ENCODE measurements at regions not wholly inside any gene's neighbourhood (a gene's known extent, or its start where the extent isn't known, plus 50 kb on each side); places are given as distances from the start of the nearest gene placed in this dataset.
"Not testable (repeated sequence)": the region's sequence is repeated elsewhere in the genome, so short reads cannot be mapped to it uniquely, and the experiment has no call there.

- TF ChIP-seq, protein P1, sequence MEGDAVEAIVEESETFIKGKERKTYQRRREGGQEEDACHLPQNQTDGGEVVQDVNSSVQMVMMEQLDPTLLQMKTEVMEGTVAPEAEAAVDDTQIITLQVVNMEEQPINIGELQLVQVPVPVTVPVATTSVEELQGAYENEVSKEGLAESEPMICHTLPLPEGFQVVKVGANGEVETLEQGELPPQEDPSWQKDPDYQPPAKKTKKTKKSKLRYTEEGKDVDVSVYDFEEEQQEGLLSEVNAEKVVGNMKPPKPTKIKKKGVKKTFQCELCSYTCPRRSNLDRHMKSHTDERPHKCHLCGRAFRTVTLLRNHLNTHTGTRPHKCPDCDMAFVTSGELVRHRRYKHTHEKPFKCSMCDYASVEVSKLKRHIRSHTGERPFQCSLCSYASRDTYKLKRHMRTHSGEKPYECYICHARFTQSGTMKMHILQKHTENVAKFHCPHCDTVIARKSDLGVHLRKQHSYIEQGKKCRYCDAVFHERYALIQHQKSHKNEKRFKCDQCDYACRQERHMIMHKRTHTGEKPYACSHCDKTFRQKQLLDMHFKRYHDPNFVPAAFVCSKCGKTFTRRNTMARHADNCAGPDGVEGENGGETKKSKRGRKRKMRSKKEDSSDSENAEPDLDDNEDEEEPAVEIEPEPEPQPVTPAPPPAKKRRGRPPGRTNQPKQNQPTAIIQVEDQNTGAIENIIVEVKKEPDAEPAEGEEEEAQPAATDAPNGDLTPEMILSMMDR (IDR thresholded peaks at IDR 0.05 in 2 of 3, conservative IDR thresholded peaks at IDR 0.05 in 1 of 3; ENCODE audit: insufficient read depth in 2 of 3, low read depth in 1 of 3, low read length in 3 of 3), result not testable (repeated sequence)
- TF ChIP-seq TCF7L2 (IDR thresholded peaks at IDR 0.05; ENCODE audit: low read depth, low read length); CHD1 (IDR thresholded peaks at IDR 0.05; ENCODE audit: low read length): not testable (repeated sequence)
Measured at GRCh38 chr12:33017029-33017428, 120.5 kb upstream of the PKP2 start.

Measured in K562 (cell line).